ENCODE measurements at regions not wholly inside any gene's neighbourhood (a gene's known extent, or its start where the extent isn't known, plus 50 kb on each side); places are given as distances from the start of the nearest gene placed in this dataset.

DNA sequence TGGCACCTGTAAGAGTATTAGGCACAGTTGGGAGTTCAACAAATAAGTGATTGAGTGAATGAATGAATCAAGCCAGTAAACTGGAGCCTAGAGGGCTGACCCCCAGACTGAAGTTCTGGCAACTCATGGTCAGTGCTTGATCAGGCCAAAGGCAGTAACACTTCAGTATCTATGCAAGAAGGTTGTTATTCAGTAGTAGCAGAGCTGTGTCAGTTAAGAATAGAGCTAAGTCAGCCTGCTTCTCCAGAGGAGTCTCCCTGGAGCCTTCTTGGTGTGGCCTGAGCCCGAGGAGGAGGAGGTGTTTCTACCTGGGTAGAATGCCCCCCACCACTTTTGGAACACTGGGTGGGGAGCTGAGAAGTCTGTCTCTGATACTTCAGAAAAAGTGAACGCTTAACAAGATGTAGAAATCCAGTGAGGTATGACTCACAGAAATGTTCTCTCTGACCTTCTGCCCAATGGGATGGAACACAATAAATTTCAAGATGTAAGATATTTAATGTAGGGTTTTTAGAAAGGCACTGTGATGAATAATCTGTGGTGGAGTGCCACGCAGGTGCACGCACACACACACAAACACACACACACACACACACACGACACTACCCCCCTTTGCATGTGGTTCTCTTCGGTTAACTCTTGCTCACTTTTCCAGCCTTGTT, 219.9 kb downstream of the HIPK3 start:
- Histone ChIP-seq H3K27ac (no peak overlapping the region), H3K9me3 (no peaks in the 10 kb centered on the region), H3K4me3 (no peak overlapping the region), H3K27me3 (peaks cover 0 to 43% (median 0%) of the 10 kb centered on the region in 3 donors), H3K36me3 (no peaks in the 10 kb centered on the region), H3K4me1 (peaks cover 0 to 10% (median 8%) of the 10 kb centered on the region in 4 donors)
- WGBS, 5 donors, result 64 to 79% (median 70%) methylated on average over 6 of the region's 6 CpGs
- no peak for TF ChIP-seq POLR2A (IDR thresholded peaks at IDR 0.05)
- TF ChIP-seq EP300 (IDR thresholded peaks at IDR 0.05), result no peak
- no peak for TF ChIP-seq POLR2AphosphoS5 (IDR thresholded peaks at IDR 0.05)
- TF ChIP-seq, protein P1, sequence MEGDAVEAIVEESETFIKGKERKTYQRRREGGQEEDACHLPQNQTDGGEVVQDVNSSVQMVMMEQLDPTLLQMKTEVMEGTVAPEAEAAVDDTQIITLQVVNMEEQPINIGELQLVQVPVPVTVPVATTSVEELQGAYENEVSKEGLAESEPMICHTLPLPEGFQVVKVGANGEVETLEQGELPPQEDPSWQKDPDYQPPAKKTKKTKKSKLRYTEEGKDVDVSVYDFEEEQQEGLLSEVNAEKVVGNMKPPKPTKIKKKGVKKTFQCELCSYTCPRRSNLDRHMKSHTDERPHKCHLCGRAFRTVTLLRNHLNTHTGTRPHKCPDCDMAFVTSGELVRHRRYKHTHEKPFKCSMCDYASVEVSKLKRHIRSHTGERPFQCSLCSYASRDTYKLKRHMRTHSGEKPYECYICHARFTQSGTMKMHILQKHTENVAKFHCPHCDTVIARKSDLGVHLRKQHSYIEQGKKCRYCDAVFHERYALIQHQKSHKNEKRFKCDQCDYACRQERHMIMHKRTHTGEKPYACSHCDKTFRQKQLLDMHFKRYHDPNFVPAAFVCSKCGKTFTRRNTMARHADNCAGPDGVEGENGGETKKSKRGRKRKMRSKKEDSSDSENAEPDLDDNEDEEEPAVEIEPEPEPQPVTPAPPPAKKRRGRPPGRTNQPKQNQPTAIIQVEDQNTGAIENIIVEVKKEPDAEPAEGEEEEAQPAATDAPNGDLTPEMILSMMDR (IDR thresholded peaks at IDR 0.05), result no peak
- no peak for DNase-seq
- intact Hi-C loops (cut with DNase I; ENCODE audit: low total_unique reads), result no loop called here

DNA sequence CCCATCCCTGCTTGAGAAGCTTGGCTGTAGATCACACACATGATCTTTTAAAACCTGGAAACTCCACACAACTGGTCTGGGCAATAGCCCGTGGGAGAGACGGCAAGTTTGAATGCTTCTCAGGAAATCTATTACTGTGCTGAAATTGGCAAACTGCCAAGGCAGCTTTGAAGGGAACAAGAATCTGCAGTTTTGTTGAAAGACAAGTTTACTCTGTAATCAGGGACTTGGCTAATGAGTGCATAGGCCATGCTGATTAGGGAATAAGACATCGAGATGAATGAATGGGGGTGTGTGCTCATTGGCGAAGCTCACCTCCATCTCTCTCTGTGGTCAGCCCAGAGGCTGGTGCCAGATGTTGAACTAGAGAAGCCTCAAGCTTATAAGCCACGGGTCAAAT, 218.8 kb downstream of the HIPK3 start:
- H3K27ac ChIP-seq, result no peak overlapping the region
- DNase-seq, result peak; percentile 29 to 90
- no peak overlapping the region for H3K4me3 ChIP-seq
- WGBS, 5 donors, result 5 to 17% (median 9%) methylated on average over 5 of the region's 5 CpGs
- H3K27me3 ChIP-seq, result peaks cover 0 to 43% (median 0%) of the 10 kb centered on the region in 3 donors
- no peak for TF ChIP-seq EP300 (IDR thresholded peaks at IDR 0.05)
- no peak for TF ChIP-seq POLR2AphosphoS5 (IDR thresholded peaks at IDR 0.05)
- TF ChIP-seq, protein P1 (IDR thresholded peaks at IDR 0.05), result no peak
- TF ChIP-seq POLR2A (IDR thresholded peaks at IDR 0.05), result no peak
- H3K9me3 ChIP-seq, result no peaks in the 10 kb centered on the region
- H3K36me3 ChIP-seq, result no peaks in the 10 kb centered on the region
- intact Hi-C loops (cut with DNase I; ENCODE audit: low total_unique reads), result no loop called here
- peaks cover 0 to 10% (median 8%) of the 10 kb centered on the region in 4 donors for H3K4me1 ChIP-seq

DNA sequence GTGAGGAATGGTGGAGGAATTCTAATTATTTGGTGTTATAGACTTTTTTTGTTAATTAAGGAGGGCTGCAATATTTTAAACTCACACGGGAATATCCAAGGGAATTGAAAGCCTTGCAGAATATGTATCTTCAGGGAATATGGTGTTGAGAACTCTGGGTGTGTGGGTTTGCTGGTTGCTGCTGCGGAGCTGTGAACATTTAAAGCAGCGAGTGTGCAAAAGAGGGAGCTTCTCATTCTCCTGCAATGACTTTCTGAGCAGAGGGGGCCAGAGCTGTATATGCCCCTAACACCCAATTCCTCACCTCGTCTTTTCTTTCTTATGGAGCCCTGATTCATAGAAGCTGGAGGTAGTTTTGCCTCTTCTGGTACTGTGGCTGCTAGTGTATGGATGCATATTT, 217.7 kb downstream of the HIPK3 start:
- Histone ChIP-seq H3K36me3 (no peaks in the 10 kb centered on the region), H3K27ac (no peak overlapping the region), H3K9me3 (no peaks in the 10 kb centered on the region), H3K4me3 (no peak overlapping the region), H3K27me3 (peaks cover 0 to 40% (median 0%) of the 10 kb centered on the region in 3 donors), H3K4me1 (peaks cover 0 to 10% (median 8%) of the 10 kb centered on the region in 4 donors)
- intact Hi-C loops (cut with DNase I; ENCODE audit: low total_unique reads), result no loop called here
- WGBS, 5 donors, result 76 to 82% (median 77%) methylated on average over 4 of the region's 4 CpGs
- DNase-seq, result no peak
- TF ChIP-seq, protein P1 (IDR thresholded peaks at IDR 0.05), result no peak
- TF ChIP-seq POLR2A (IDR thresholded peaks at IDR 0.05) (no peak), EP300 (IDR thresholded peaks at IDR 0.05) (no peak), POLR2AphosphoS5 (IDR thresholded peaks at IDR 0.05) (no peak)

DNA sequence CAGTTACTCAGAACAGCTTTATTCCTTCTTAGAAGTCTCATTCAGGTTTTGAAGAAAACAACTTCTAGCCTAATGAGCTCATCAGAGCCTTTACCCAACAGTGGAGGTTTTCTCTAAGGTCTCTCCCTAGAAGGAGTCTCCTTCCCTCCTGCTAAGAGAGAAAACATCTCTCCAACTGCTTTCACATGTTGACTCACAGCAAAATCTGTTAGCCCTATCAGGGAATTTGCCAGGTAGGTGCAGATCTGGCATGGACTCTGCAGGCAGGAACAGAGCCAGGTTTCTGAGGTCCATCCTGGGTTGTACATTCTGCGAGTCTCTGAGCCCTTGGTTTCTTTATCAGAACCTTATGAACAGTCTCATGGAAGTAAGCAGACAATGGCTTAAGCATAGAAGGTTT, 214.4 kb downstream of the HIPK3 start:
- H3K36me3 ChIP-seq, result no peaks in the 10 kb centered on the region
- peak in 1 of 2 donors; percentile 74 for DNase-seq
- peaks cover 0 to 10% (median 8%) of the 10 kb centered on the region in 4 donors for H3K4me1 ChIP-seq
- no peaks in the 10 kb centered on the region for H3K9me3 ChIP-seq
- WGBS, 5 donors, result 31 to 78% (median 34%) methylated on average over 1 of the region's 1 CpG
- intact Hi-C loops (cut with DNase I; ENCODE audit: low total_unique reads), result no loop called here
- TF ChIP-seq POLR2A (IDR thresholded peaks at IDR 0.05) (no peak), POLR2AphosphoS5 (IDR thresholded peaks at IDR 0.05) (no peak), EP300 (IDR thresholded peaks at IDR 0.05) (no peak)
- TF ChIP-seq, protein P1 (IDR thresholded peaks at IDR 0.05), result no peak
- no peak overlapping the region for H3K27ac ChIP-seq
- H3K27me3 ChIP-seq, result peaks cover 0 to 18% (median 0%) of the 10 kb centered on the region in 3 donors
- no peak overlapping the region for H3K4me3 ChIP-seq
